ENCODE measurements at regions not wholly inside any gene's neighbourhood (a gene's known extent, or its start where the extent isn't known, plus 50 kb on each side); places are given as distances from the start of the nearest gene placed in this dataset.

GRCh38 chr13:95352486-95352885 is 51.2 kb upstream of the ABCC4 start:
- no peak for DNase-seq

DNA sequence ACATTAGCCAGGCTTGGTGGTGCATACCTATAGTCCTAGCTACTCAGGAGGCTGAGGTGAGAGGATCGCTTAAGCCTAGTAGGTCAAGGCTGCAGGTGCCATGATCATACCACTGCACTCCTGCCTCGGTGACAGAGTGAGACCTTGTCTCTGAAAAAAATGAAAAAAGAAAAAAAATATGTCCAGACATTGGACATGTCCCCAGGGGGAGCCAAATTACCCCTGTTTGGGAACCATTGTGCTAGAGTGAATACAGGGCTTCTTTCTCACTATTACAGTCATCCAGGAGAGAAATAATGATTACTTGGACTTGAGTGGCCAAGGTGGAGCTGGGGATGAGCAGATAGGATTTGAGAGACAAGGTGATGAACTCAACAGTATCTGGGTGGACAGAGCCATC is 52.9 kb upstream of the ABCC4 start:
- no peak for DNase-seq

DNA sequence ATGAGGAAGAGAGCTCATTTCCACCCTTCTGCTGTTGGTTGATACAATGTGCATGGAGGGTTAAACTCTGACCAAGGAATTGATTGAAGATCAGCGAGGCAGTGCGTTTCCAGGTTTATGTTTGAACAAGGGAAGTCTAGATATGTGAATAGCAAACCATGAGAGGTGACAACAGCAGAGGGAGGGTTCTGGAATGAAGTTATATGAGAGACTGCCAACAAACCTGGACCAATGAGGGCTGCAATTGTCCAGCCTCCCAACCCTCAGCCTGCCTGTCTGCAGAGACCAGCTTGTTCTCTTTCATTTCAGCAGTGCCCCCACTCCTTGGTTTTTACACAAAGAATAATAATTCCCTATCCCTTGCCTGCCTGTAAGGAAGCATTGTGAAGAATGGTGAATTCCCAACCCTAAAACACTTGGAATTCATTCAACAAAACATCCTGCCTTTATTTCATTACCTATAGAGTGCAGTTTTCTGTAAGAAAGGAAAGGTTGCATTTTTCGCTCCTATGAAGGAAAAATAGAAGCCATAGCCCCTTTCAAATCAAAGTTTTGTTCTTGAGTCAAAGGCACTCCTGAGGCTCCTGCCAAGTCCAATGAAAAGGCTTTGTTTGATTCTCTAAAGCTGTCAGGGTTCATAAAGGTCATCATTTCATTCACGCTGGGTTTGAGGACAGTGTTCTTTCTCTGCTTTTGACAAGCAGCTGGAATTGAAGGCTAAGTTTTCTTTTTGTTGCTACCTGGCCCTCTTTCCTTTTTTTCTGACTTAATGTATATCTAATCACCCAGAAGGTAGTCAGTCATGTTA is 53.6 kb upstream of the ABCC4 start:
- DNase-seq = no peak

GRCh38 chr13:95355494-95355893 is 54.2 kb upstream of the ABCC4 start:
- no peak for DNase-seq

DNA sequence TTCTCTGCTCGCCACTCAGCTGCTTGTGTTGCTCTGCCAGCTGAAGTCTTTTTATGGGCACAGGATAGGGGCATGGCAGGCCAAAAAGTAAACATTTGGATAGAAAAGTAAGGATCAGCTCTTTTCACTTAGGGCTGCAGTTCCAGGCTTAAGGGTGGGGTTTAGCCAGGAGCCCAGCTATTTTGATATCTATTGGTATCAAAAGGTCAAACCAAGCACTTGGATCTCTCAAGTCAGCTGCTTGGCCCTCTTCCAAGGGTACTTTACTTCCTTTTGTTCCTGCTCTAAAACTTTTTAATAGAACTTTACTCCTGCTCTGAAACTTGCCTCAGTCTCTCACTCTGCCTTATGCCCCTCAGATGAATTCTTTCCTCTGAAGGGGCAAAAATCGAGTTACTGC is 55.7 kb upstream of the ABCC4 start:
- DNase-seq = no peak

GRCh38 chr13:95357875-95358274 is 56.6 kb upstream of the ABCC4 start:
- DNase-seq = no peak

- no peak for DNase-seq
These were observed 58.8 kb upstream of the ABCC4 start for GRCh38 chr13:95360052-95360451.

DNA sequence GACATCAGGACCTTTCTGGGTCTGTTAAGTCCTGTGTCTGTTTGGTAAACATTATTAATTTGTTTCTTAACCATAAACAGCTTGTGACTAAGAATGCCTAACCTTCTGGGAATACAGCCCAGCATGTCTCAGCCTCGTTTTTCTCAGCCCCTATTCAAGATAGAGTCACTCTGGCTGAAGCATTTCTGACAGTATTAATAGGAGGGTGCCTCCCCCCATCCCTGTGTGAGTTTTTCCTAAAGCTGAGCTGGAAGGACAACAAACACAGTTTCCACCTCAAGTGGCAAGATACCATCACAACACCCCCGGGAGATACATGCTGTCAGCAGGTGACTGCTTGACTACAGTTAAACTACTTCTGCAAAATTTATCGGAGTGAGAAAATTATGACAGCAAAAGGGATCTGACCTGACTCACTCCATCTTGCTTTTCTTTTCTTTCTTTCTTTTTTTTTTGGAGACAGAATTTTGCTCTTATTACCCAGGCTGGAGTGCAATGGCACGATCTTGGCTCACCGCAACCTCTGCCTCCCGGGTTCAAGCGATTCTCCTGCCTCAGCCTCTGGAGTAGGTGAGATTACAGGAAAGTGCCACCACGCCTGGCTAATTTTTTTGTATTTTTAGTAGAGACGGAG is 59.3 kb upstream of the ABCC4 start:
- no peak for DNase-seq

- DNase-seq = no peak
These were observed 60.4 kb upstream of the ABCC4 start for GRCh38 chr13:95361686-95362085.

GRCh38 chr13:95362666-95363065 is 61.4 kb upstream of the ABCC4 start:
- DNase-seq = no peak

GRCh38 chr13:95367309-95367843 is 66.1 kb upstream of the ABCC4 start:
- DNase-seq = no peak

GRCh38 chr13:95368998-95369397 is 67.7 kb upstream of the ABCC4 start:
- no peak for DNase-seq

GRCh38 chr13:95375706-95376105 is 74.5 kb upstream of the ABCC4 start:
- no peak for DNase-seq

GRCh38 chr13:95378603-95379002 is 77.4 kb upstream of the ABCC4 start:
- no peak for DNase-seq

DNA sequence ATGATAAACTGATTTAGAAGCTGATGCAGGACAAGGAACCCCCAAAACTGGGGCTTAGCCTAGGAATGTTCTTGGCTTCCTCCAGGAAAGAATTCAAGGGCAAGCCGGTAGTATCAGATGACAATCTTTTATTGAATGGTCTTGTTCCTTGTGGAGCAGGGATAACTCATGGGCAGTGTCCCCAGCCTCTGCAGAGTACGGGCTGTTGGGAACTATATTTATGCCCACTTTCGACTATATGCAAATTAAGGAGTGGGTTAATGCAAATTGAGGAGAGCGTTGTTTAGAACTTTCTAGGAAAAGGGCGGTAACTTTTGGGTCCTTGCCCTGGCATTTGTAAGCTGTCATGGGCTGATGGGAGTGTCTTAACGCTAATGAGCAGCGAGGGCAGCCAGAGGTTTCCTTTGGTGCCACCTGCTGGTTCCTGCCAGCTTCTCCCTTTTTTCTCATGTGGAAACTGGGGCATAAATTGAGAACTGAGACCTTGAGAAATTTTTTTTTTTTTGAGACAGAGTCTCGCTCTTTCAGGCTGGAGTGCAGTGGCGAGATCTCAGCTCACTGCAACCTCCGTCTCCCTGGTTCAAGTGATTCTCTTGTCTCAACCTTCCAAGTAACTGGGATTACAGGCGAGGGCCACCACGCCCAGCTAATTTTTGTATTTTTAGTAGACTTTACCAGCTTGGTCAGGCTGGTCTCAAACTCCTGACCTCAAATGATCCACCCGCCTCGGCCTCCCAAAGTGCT is 79.4 kb upstream of the ABCC4 start:
- DNase-seq = peak; percentile 4

DNA sequence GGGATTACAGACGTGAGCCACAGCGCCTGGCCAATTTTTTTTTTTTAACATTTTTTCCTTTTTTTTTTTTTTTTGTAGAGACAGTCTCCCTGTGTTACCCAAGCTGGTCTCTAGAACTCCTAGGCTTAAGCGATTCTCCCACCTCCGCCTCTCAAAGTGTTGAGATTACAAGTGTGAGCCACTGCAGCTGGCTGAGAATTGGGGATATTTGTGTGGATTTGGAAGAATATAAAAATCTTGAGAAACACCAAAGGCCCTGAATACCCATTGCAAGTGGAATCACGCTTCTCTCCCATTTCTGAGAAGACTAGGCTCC is 79.9 kb upstream of the ABCC4 start:
- no peak for DNase-seq

GRCh38 chr13:95382411-95382810 is 81.2 kb upstream of the ABCC4 start:
- DNase-seq = no peak

- DNase-seq = no peak
These were observed 81.7 kb upstream of the ABCC4 start for GRCh38 chr13:95382916-95383315.

DNA sequence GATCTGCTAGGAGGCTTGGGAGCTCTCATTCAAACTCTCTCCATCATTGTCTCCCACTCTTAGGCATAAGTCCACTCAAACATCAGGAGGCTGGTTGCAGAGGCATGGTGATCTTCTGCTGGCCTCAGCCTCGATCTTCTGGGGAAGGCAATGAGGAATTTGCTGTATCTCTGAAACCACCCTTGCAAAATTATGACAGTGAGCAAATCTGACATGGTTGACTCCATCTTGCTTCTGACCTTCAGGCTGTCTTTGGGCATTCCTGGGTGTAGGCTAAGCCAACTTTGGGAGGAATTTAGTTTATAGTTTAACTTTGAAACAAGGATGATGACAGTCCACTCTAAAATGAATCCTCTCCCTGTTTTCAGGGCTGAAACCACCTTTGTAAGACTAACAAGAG is 84.1 kb upstream of the ABCC4 start:
- DNase-seq = no peak

DNA sequence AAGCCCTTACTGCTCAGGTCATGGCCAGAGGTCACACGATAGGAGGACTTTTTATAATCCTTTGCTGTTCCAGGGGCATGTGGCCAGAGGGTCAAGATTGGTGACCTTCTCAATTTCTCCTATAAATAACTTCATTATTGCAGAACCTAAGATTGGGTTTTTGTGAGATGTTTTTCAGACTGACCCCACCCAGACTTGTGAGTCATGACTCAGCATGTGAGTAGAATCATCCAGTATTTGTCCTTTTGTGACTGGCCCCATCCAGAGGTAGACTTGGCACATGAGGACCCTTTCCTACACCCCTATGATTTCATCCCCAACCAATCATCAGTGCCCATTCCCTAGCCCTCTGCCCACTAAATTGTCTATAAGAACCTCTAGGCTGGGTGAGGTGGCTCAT is 84.5 kb upstream of the ABCC4 start:
- no peak for DNase-seq

GRCh38 chr13:95386370-95386769 is 85.1 kb upstream of the ABCC4 start:
- no peak for DNase-seq

GRCh38 chr13:95387733-95388207 is 86.5 kb upstream of the ABCC4 start:
- DNase-seq = no peak

DNA sequence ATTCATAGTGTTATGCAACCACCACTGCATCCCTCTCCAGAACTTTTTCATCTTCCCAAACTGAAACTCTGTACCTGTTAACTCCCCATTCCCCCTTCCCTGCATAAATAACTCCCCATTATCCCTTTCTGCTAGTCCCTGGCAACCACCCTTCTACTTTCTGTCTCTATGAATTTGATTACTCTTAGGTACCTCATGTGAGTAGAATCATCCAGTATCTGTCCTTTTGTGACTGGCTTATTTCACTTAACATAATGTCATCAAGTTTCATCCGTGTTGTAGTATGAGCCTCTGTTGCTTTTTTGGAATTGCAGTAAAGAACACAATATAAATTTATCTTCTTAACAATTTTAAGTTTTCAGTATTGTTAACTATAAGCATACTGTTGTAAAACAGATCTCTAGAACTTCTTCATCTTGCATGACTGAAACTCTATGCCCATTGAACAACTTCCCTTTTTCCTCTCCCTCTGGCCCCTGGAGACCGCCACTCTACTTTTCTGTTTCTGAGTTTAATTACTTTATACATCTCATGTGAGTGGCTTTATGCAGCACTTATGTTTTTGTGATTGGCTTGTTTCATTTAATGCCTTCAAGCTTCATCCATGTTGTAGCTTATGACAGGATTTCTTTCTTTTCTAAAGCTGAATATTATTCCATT is 87.3 kb upstream of the ABCC4 start:
- no peak for DNase-seq
